RWPE1 (cell line): ENCODE measurements at regions not wholly inside any gene's neighbourhood (a gene's known extent, or its start where the extent isn't known, plus 50 kb on each side); places are given as distances from the start of the nearest gene placed in this dataset.

Experiments used
- CTCF ChIA-PET: fragments of 350-600 bp; sonication (Branson Sonifier 250); formaldehyde crosslinking; extraction: SDS; loops from one replicate; lab custom pipeline; 2021; lab: Yijun Ruan, JAX
- POLR2A ChIA-PET: fragments of 400-600 bp; formaldehyde crosslinking; extraction: SDS; loops from one replicate; lab custom pipeline; 2020; ENCODE audit warnings: antibody characterized with exemption; ENCODE audit not compliant: low non-redundant PET; lab: Yijun Ruan, JAX
- DNase-seq: peaks from one replicate; pipeline ENCODE4 v3.0.0; 2012; ENCODE audit warnings: low spot score
- H3K27ac ChIP-seq: fragments of 450-650 bp; 2 replicates; pipeline ENCODE4 v1.5.1; 2017
- TF ChIP-seq, protein P1 (sequence below): fragments of 450-650 bp; conservative IDR thresholded peaks from 2 replicates; pipeline ENCODE4 v1.5.1; 2017; ENCODE audit warnings: low read depth, mild to moderate bottlenecking

GRCh38 chr6:147648916-147649315 lies 140.4 kb downstream of the SAMD5 start:
- no peak for DNase-seq
- POLR2A ChIA-PET, result no interaction called here

DNA sequence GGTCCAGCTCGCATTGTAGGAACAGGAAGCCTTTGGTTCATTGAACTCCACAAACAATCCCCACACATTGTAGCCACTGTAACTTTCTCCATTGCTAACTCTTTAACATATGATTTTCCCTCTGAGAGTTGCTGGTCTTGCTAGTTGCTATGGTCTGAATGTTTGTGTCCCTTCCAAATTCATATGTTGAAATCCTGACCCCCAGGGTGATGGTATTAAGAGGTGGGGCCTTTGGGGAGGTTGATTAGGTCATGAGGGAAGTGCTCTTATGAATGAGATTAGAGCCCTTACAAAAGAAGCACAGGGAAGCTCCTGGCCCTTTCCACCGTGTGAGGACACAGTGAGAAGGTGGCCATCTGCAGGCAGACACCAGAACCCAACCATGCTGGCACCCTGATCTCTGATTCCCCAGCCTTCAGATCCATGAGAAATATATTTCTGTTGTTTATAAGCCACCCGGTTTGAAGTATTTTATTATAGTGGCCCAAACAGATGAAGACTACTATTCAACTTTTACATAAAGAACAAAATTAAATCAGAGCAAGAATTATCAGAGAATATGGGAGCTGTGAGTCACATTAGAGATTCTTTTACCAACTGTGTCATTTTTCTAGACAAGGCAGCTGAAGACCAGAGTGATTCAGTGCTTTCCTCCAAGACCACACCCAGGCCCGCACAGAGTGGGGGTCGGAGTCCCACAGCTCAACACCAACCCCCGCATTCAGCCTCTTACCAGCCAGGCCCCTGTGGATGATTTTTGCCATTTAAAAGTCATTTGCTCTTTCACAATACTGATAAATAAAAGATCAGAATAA lies 143.0 kb downstream of the SAMD5 start:
- no peak for DNase-seq
- H3K27ac ChIP-seq, result no peak overlapping the region

More at GRCh38 chr6:147648916-147649315, 140.4 kb downstream of the SAMD5 start:
- CTCF ChIA-PET, result no interaction called here
- H3K27ac ChIP-seq, result no peak overlapping the region
- TF ChIP-seq, protein P1, sequence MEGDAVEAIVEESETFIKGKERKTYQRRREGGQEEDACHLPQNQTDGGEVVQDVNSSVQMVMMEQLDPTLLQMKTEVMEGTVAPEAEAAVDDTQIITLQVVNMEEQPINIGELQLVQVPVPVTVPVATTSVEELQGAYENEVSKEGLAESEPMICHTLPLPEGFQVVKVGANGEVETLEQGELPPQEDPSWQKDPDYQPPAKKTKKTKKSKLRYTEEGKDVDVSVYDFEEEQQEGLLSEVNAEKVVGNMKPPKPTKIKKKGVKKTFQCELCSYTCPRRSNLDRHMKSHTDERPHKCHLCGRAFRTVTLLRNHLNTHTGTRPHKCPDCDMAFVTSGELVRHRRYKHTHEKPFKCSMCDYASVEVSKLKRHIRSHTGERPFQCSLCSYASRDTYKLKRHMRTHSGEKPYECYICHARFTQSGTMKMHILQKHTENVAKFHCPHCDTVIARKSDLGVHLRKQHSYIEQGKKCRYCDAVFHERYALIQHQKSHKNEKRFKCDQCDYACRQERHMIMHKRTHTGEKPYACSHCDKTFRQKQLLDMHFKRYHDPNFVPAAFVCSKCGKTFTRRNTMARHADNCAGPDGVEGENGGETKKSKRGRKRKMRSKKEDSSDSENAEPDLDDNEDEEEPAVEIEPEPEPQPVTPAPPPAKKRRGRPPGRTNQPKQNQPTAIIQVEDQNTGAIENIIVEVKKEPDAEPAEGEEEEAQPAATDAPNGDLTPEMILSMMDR, result no peak

GRCh38 chr6:147653631-147654030 lies 145.1 kb downstream of the SAMD5 start:
- TF ChIP-seq, protein P1, result no peak
- no peak overlapping the region for H3K27ac ChIP-seq
- POLR2A ChIA-PET, result no interaction called here
- no peak for DNase-seq
- CTCF ChIA-PET, result no interaction called here

More for the DNA sequence above, 143.0 kb downstream of the SAMD5 start:
- CTCF ChIA-PET, result no interaction called here
- TF ChIP-seq, protein P1, result no peak
- POLR2A ChIA-PET, result no interaction called here

DNA sequence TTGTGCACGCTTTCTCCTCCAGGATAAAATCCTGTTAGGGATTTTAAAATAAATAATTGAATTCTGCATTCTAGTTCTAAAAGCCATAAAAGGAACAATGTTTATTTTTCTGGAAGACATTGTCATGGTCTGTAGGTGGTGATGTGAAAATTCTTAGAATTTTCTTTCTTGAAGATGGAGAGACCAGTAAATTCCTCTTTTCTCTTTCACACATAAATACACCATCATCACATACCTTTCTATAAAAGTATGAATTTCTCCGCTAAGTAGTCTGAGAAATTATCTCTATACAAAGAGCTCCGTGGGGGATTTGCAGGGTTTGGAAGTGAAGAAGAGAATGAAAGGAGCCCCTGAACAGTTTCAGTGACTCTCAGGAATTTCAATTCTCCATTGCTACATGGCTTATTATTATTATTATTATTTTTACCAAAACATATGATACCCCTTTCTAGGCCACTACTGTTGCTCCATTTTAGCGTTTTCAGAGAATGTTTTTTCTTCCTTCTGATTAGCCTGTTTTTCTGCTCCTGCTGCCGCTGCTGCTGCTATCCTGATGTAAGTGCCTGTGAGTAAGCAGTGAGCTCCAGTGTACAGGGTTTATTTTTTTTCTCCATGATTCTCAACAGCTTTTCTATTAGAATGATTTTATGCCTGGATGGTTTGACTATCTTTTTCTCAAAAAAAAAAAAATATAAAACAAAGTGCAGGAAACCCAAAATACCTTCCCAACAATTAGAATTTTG lies 145.8 kb downstream of the SAMD5 start:
- H3K27ac ChIP-seq, result no peak overlapping the region
- ChIA-PET POLR2A (no interaction called here), CTCF (no interaction called here)
- DNase-seq, result no peak
- TF ChIP-seq, protein P1, result no peak

GRCh38 chr6:147660334-147661311 lies 152.1 kb downstream of the SAMD5 start:
- CTCF ChIA-PET, result no interaction called here
- no peak overlapping the region for H3K27ac ChIP-seq
- TF ChIP-seq, protein P1, result no peak
- POLR2A ChIA-PET, result no interaction called here
- no peak for DNase-seq
